ENCODE measurements at regions not wholly inside any gene's neighbourhood (a gene's known extent, or its start where the extent isn't known, plus 50 kb on each side); places are given as distances from the start of the nearest gene placed in this dataset.

DNA sequence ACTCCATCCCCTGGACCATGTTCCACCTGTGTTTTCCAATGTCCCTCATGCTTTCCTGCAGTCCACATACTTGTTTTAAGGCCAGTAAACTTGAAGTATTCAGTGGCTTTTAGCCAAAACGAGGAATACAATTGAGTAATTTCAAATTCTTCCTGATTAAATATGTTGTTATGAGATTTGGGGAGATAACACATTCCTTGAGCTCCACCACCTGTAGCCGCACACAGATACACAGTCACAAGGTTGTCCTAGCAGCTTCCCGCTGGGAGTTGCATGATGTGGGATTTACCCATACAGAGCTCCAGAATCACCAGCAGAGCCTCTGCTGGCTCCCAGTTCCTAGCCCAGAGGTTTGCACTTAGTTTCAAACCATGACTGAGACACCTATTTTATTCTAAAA lies 53.6 kb upstream of the FRY start:
- DNase-seq (ENCODE audit: low spot score) (no peak), FAIRE-seq (no peak), ATAC-seq (no peak)
- Histone ChIP-seq H3K9ac (ENCODE audit: insufficient read depth, low read depth, low read length) (no peak overlapping the region), H2AFZ (ENCODE audit: low read length) (no peak overlapping the region), H3K79me2 (ENCODE audit: insufficient read depth, low read length) (no peaks in the 10 kb centered on the region), H3K4me1 (ENCODE audit: insufficient read depth, low read length) (peaks cover 20% of the 10 kb centered on the region), H3K4me2 (ENCODE audit: low read depth, low read length) (no peak overlapping the region), H3K27ac (ENCODE audit: extremely low read length, insufficient read depth, low read length) (no peak overlapping the region), H3K27me3 (ENCODE audit: control insufficient read depth in 1 of 2, insufficient read depth in 2 of 2, low read length in 2 of 2) (peaks cover 0 to 7% of the 10 kb centered on the region in 2 experiments; a peak in 3 of 5 replicates), H3K9me3 (ENCODE audit: low read length) (no peaks in the 10 kb centered on the region), H4K20me1 (ENCODE audit: insufficient read depth, low read length) (no peaks in the 10 kb centered on the region), H3K36me3 (replicated peaks in 1 of 2; ENCODE audit: control insufficient read depth in 1 of 2, insufficient read depth in 2 of 2, low read length in 2 of 2) (no peaks in the 10 kb centered on the region), H3K4me3 (replicated peaks in 1 of 3; ENCODE audit: insufficient read depth in 1 of 3, low read depth in 2 of 3, low read length in 3 of 3) (no peak overlapping the region)
- TF ChIP-seq DPF2 (CRISPR knock-in tag; IDR thresholded peaks at IDR 0.05; ENCODE audit: borderline replicate concordance, low read depth) (no peak), TEAD3 (CRISPR knock-in tag; optimal IDR thresholded peaks at IDR 0.05; ENCODE audit: borderline replicate concordance) (no peak), AGO2 (optimal IDR thresholded peaks at IDR 0.05; ENCODE audit: low read depth, low read length) (no peak), MNT (IDR thresholded peaks at IDR 0.05) (no peak)
- ChIA-PET CTCF (ENCODE audit: low intra/inter-chr PET ratio, low total read pairs) (no interaction called here), POLR2A (no interaction called here)
- in situ Hi-C loops (cut with HindIII; ENCODE audit: extremely low pct_ligation_motif_present, low pct_unique_long_range_greater_than_20kb) (no loop called here), intact Hi-C loops (cut with micrococcal nuclease; ENCODE audit: unreplicated experiment) (no loop called here)
- 35% methylated on average over 3 of the region's 3 CpGs for WGBS (ENCODE audit: low lambda C conversion rate)
- BruUV-seq (replicated peaks), result no TSS peak

DNA sequence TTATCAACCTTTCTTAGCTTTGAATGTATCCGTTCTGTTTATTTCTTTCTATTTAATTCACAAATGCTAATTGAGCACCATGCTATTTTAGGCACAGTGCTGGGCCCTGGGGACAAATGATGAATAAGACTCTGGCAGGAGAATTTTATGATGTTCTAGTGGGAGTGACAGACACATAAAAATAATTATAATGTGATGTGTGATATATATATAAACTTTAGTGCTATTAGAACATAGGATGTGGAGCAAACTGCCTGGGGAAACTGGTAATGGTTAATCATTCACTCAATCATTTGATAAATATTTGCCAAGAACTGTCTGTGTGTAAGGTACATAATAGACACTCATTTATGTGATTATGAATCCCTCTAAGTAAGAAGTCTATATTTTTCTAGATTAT lies 50.7 kb upstream of the FRY start:
- FAIRE-seq (no peak), ATAC-seq (0 out of 3 replicates have a peak, but pooled peaks have one; percentile 41), DNase-seq (ENCODE audit: low spot score) (no peak)
- no peak overlapping the region for H3K9ac ChIP-seq (ENCODE audit: insufficient read depth, low read depth, low read length)
- ChIA-PET CTCF (ENCODE audit: low intra/inter-chr PET ratio, low total read pairs) (no interaction called here), POLR2A (no interaction called here)
- peaks cover 0 to 7% of the 10 kb centered on the region in 2 experiments; a peak in 2 of 5 replicates for H3K27me3 ChIP-seq (ENCODE audit: control insufficient read depth in 1 of 2, insufficient read depth in 2 of 2, low read length in 2 of 2)
- no peaks in the 10 kb centered on the region for H3K36me3 ChIP-seq (replicated peaks in 1 of 2; ENCODE audit: control insufficient read depth in 1 of 2, insufficient read depth in 2 of 2, low read length in 2 of 2)
- H4K20me1 ChIP-seq (ENCODE audit: insufficient read depth, low read length), result no peaks in the 10 kb centered on the region
- H3K79me2 ChIP-seq (ENCODE audit: insufficient read depth, low read length), result no peaks in the 10 kb centered on the region
- no peaks in the 10 kb centered on the region for H3K9me3 ChIP-seq (ENCODE audit: low read length)
- in situ Hi-C loops (cut with HindIII; ENCODE audit: extremely low pct_ligation_motif_present, low pct_unique_long_range_greater_than_20kb), result no loop called here
- H2AFZ ChIP-seq (ENCODE audit: low read length), result no peak overlapping the region
- intact Hi-C loops (cut with micrococcal nuclease; ENCODE audit: unreplicated experiment), result loop anchor here (5.0 kb wide), 1 partner anchor 54 kb away; no protein-coding TSS in a partner anchor
- no TSS peak for BruUV-seq (replicated peaks)
- no peak overlapping the region for H3K4me3 ChIP-seq (replicated peaks in 1 of 3; ENCODE audit: insufficient read depth in 1 of 3, low read depth in 2 of 3, low read length in 3 of 3)
- no peak for TF ChIP-seq RAD51 (IDR thresholded peaks at IDR 0.05; ENCODE audit: borderline replicate concordance)
- 0 out of 2 replicates have a peak, but pooled peaks have one; percentile 48 for TF ChIP-seq HNRNPUL1 (IDR thresholded peaks at IDR 0.05; ENCODE audit: low read depth, low read length)
- no peak overlapping the region for H3K27ac ChIP-seq (ENCODE audit: extremely low read length, insufficient read depth, low read length)
- H3K4me2 ChIP-seq (ENCODE audit: low read depth, low read length), result no peak overlapping the region
- H3K4me1 ChIP-seq (ENCODE audit: insufficient read depth, low read length), result peaks cover 40% of the 10 kb centered on the region
- 61% methylated on average over 1 of the region's 1 CpG for WGBS (ENCODE audit: low lambda C conversion rate)

Small RNA genes lying in the stretch of these regions (small RNA-seq; reads per million reads assigned to genes)
- gene RF00017 (ENCODE audit: insufficient read depth in 2 of 3, insufficient read length in 3 of 3, low read depth in 2 of 3, low replicate concordance in 1 of 3), result 0 reads per million in 3 experiments
